HG03571 (cell line): ENCODE measurements at regions not wholly inside any gene's neighbourhood (a gene's known extent, or its start where the extent isn't known, plus 50 kb on each side); places are given as distances from the start of the nearest gene placed in this dataset.
"Not testable (repeated sequence)": the region's sequence is repeated elsewhere in the genome, so short reads cannot be mapped to it uniquely, and the experiment has no call there.

ENCODE experiments used
- ATAC-seq: cut with Tn5 transposase; IDR thresholded peaks from one replicate; pipeline ENCODE4 v1.9.1; 2021; ENCODE audit not compliant: unreplicated experiment

DNA sequence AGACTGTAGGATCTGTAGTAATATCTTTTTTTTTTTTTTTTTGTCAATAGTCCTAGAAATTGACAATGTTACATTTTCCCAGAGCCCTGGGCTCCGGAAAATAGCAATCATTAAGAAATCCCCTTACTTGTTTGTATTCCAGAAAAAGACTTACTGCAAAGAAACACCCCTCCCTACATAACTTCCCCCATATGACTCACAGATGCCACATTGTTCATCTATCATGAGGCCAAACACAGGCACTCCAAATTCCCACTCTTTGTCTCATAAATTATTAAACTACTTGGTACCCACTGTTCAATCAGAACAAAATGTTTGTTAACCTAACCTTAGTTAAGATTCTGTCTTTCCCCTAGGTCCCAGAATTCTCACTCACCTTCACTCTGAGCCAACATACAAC is 53.5 kb downstream of the TEX51 start:
- ATAC-seq: no peak

GRCh38 chr2:126953483-126953882 is 54.8 kb downstream of the TEX51 start:
- no peak for ATAC-seq

DNA sequence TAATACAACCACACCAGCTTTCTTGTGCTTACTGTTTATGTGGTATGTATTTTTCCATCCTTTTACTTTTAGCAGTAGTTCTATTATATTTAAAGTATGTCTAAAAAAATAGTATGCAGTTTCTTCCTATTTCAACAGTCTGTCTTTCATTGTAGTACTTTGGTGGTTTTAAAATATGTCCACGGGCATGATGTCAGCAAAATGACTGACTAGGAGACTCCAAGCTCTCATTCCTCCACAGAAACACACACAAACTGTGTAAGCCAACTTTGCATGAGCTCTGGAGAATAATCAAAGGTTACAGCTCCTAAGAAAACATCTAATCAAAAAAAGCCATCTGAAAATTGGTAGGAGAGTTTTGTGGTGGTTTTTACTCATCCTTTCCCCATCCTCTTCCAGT is 56.1 kb downstream of the TEX51 start:
- ATAC-seq: no peak

- ATAC-seq: not testable (repeated sequence)
Measured at GRCh38 chr2:126956773-126957172, 58.1 kb downstream of the TEX51 start.

- no peak for ATAC-seq
Measured at GRCh38 chr2:126963390-126963789, 64.7 kb downstream of the TEX51 start.

DNA sequence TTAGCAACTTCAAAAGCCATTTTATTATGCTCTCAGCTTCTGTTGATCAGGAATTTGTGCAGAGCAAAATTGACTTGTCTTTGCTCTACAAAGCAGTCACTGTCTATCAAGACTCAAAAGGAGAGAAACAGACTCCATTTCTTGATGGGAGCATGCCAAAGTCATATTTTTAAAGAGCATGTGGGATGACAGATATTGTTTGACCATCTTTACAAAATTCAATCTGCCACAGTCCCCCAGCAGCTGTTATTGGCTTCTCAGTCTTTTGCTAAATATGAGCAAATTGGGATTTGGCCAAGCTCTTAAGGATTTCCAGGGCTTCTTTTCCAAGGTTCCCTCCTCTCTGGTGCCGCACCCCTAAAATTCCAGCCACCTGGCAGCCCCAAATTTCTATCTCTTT is 67.9 kb downstream of the TEX51 start:
- ATAC-seq: no peak

DNA sequence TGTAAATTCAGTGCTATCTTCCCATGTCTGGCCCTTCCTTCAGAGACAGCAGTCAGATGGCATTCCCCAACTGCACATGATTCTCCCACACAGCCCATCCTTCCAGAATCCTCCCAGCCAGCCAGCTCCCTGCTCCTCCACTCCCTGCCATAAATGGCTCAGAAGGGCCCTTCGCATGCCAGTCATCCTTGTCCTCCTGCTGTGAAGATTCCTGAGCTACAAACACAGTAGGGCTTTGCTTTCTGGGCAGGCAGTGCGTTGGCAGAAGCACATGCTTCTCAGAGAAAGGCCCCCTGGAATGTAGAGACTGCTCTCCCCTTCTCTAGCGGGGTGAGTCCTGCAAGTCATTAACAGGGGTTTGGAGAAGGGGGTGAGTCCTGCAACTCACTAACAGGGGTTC is 71.9 kb downstream of the TEX51 start:
- ATAC-seq: no peak

DNA sequence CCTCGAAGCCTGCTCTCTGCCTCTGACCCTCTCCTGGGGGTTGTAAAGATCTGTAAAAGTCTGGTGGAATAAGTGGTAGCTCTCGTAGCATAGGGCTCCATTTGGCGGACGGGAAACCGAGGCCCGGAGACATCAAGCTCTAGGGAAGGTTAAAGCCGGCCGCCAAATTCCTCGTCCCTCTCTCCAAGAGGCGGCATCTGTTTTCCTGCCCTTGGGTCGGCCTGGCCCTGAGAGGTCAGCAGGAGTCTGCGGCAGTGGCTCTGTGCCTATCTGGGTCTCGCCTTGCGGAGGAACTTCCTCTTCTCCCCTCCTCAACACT is 72.4 kb downstream of the TEX51 start:
- no peak for ATAC-seq

- ATAC-seq: peak; percentile 86
Measured at GRCh38 chr2:126971481-126972278, 73.0 kb downstream of the TEX51 start.

- ATAC-seq: no peak
Measured at GRCh38 chr2:126972279-126972626, 73.6 kb downstream of the TEX51 start.

GRCh38 chr2:126973745-126974144 is 75.1 kb downstream of the TEX51 start:
- no peak for ATAC-seq

- no peak for ATAC-seq
Measured at GRCh38 chr2:126975671-126976655, 77.3 kb downstream of the TEX51 start.

- ATAC-seq: no peak
Measured at GRCh38 chr2:126976721-126977328, 78.1 kb downstream of the TEX51 start.

GRCh38 chr2:126978333-126978732 is 79.6 kb downstream of the TEX51 start:
- ATAC-seq: no peak

DNA sequence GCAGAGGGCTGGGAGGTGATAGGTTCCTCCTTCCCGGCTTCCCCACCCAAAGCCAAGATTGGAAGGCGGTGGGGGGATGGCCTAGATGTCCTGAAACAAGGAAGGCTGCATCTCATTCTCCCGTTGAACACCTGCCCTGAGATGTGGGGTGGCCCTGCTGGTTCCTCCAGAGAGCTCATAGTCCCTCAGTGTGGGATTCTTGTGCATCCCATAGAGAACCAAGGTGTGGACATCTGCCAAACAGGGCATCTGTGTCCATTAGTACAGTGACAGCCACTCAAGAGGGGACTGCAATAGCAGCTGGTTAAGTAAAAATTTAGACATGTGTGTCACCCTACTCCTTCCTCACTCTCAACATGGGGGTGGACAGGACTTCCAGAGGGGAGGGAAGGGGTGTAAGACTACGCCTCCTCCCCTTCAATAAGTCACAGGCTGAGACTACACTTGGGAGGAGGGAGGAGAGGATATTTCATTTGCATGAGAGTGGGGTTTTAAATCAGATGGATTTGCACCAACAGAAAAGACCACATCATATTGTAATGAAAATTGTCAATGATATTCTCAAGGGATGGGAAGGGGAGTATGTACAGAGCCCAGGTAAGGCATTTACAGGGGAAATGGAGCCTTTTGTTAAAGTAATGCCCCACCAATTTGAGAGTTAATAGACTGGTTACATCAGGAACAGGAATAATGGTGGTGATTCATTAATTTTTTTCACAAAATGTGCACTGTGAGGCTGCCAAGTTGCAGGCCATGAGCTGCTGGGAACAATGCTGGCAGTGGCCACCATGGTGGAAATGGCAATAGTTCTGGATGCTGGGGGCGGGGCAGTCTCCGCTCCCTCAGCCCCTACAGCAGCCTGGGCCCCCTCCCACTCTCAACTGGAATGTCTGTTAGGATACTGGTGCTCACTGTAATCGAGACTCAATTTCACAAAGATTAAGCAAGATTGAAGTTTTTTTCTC is 80.6 kb downstream of the TEX51 start:
- ATAC-seq: no peak

DNA sequence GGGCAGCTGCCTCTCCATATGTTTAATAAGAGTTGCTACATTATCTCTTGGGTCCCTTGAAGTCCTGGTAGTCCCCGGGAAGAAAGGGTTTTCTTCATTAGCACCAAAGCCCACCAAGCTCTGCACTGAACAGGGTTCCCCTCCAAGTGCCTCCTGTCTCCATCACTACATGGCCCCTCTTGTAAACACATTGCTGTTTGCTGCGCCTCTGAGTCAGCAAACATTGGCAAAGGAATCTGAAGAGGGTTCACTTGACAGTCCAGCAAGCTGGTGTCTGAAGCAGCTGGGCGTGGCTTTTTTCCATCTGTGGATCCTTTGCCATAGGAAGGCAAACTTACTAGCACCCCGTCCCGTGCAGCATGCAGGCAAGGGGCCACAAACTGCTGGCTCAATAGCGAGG is 82.8 kb downstream of the TEX51 start:
- ATAC-seq: no peak

- ATAC-seq: no peak
Measured at GRCh38 chr2:126982935-126983334, 84.2 kb downstream of the TEX51 start.

DNA sequence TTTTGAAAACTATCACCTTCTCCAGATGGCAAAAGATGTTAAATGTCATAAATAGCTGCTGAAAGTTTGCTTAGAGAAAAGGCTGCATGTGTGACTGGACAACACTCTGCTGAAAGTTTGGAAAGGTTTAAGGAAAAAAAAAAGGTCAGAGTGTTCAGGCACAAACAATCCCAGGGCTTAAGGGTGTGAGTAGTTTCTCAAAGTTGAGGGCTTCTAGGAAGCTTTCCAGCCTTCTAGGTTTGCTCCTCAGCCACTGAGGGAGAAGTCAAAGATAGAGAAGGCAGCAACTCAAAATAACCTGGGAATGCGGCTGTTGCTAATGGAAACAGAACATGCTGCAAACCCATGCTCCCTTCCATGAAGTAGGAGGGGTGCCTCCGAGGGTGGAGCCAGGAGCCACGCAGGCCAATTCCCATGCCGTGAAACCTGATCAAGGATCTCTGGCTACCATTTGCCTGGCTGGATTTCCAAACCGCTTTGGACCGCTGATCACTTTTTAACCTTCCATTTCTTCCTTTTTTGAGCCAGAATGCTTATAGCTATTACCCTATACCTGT is 88.0 kb downstream of the TEX51 start:
- ATAC-seq: no peak

- ATAC-seq: no peak
Measured at GRCh38 chr2:126988482-126988881, 89.8 kb downstream of the TEX51 start.

DNA sequence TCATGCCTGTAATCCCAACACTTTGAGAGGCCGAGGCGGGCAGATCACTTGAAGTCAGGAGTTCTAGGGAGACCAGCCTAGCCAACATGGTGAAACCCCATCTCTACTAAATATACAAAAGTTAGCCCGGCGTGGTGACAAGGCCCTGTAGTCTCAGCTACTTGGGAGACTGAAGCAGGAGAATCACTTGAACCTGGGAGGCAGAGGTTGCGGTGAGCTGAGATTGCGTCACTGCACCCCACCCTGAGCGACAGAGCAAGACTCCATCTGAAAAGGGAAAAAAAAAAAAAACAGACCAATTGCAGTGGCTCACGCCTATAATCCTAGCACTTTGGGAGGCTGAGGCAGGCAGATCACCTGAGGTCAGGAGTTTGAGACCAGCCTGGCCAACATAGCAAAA is 90.4 kb downstream of the TEX51 start:
- ATAC-seq: not testable (repeated sequence)
